ENCODE measurements at regions not wholly inside any gene's neighbourhood (a gene's known extent, or its start where the extent isn't known, plus 50 kb on each side); places are given as distances from the start of the nearest gene placed in this dataset.

GRCh38 chr10:42988517-42989395, 88.1 kb upstream of the RET start:
- TF ChIP-seq POLR2A (IDR thresholded peaks at IDR 0.05; ENCODE audit: low read depth, low read length) (no peak), TAF1 (IDR thresholded peaks at IDR 0.05; ENCODE audit: borderline replicate concordance, low read depth, low read length) (no peak)

Measured in GM12892 (cell line).